ENCODE measurements at regions not wholly inside any gene's neighbourhood (a gene's known extent, or its start where the extent isn't known, plus 50 kb on each side); places are given as distances from the start of the nearest gene placed in this dataset.

- no peak for DNase-seq
- H3K36me3 Mint-ChIP-seq (ENCODE audit: unreplicated experiment): no peaks in the 10 kb centered on the region
- no peaks in the 10 kb centered on the region for H3K4me1 Mint-ChIP-seq (ENCODE audit: low read depth, unreplicated experiment)
- H3K27ac Mint-ChIP-seq (ENCODE audit: unreplicated experiment): no peak overlapping the region
- no peaks in the 10 kb centered on the region for H3K9me3 Mint-ChIP-seq (ENCODE audit: unreplicated experiment)
- TF ChIP-seq CTCF (IDR thresholded peaks at IDR 0.05; ENCODE audit: partially characterized antibody, unreplicated experiment): no peak
- H3K27me3 Mint-ChIP-seq (ENCODE audit: unreplicated experiment): no peaks in the 10 kb centered on the region
- H3K4me3 Mint-ChIP-seq (ENCODE audit: unreplicated experiment): no peak overlapping the region
Measured at GRCh38 chr5:157999696-158000095, 140.8 kb upstream of the CLINT1 start.

GRCh38 chr5:157997991-157998504, 139.1 kb upstream of the CLINT1 start:
- no peaks in the 10 kb centered on the region for H3K36me3 Mint-ChIP-seq (ENCODE audit: unreplicated experiment)
- H3K4me1 Mint-ChIP-seq (ENCODE audit: low read depth, unreplicated experiment): no peaks in the 10 kb centered on the region
- no peak for DNase-seq
- H3K9me3 Mint-ChIP-seq (ENCODE audit: unreplicated experiment): no peaks in the 10 kb centered on the region
- no peak overlapping the region for H3K27ac Mint-ChIP-seq (ENCODE audit: unreplicated experiment)
- no peak for TF ChIP-seq CTCF (IDR thresholded peaks at IDR 0.05; ENCODE audit: partially characterized antibody, unreplicated experiment)
- H3K4me3 Mint-ChIP-seq (ENCODE audit: unreplicated experiment): no peak overlapping the region
- no peaks in the 10 kb centered on the region for H3K27me3 Mint-ChIP-seq (ENCODE audit: unreplicated experiment)

GRCh38 chr5:157994906-157995519, 136.1 kb upstream of the CLINT1 start:
- Mint-ChIP-seq H3K27ac (ENCODE audit: unreplicated experiment) (no peak overlapping the region), H3K4me3 (ENCODE audit: unreplicated experiment) (no peak overlapping the region), H3K27me3 (ENCODE audit: unreplicated experiment) (no peaks in the 10 kb centered on the region), H3K4me1 (ENCODE audit: low read depth, unreplicated experiment) (no peaks in the 10 kb centered on the region), H3K9me3 (ENCODE audit: unreplicated experiment) (no peaks in the 10 kb centered on the region), H3K36me3 (ENCODE audit: unreplicated experiment) (no peaks in the 10 kb centered on the region)
- peak; percentile 82 for DNase-seq
- peak; percentile 70 for TF ChIP-seq CTCF (IDR thresholded peaks at IDR 0.05; ENCODE audit: partially characterized antibody, unreplicated experiment)

- no peaks in the 10 kb centered on the region for H3K9me3 Mint-ChIP-seq (ENCODE audit: unreplicated experiment)
- no peak for DNase-seq
- no peak for TF ChIP-seq CTCF (IDR thresholded peaks at IDR 0.05; ENCODE audit: partially characterized antibody, unreplicated experiment)
- H3K4me3 Mint-ChIP-seq (ENCODE audit: unreplicated experiment): no peak overlapping the region
- no peak overlapping the region for H3K27ac Mint-ChIP-seq (ENCODE audit: unreplicated experiment)
- no peaks in the 10 kb centered on the region for H3K27me3 Mint-ChIP-seq (ENCODE audit: unreplicated experiment)
- H3K4me1 Mint-ChIP-seq (ENCODE audit: low read depth, unreplicated experiment): no peaks in the 10 kb centered on the region
- no peaks in the 10 kb centered on the region for H3K36me3 Mint-ChIP-seq (ENCODE audit: unreplicated experiment)
Measured at GRCh38 chr5:157993986-157994691, 135.2 kb upstream of the CLINT1 start.

- Mint-ChIP-seq H3K27ac (ENCODE audit: unreplicated experiment) (no peak overlapping the region), H3K4me1 (ENCODE audit: low read depth, unreplicated experiment) (no peaks in the 10 kb centered on the region), H3K27me3 (ENCODE audit: unreplicated experiment) (no peaks in the 10 kb centered on the region), H3K9me3 (ENCODE audit: unreplicated experiment) (no peaks in the 10 kb centered on the region), H3K4me3 (ENCODE audit: unreplicated experiment) (no peak overlapping the region), H3K36me3 (ENCODE audit: unreplicated experiment) (no peaks in the 10 kb centered on the region)
- TF ChIP-seq CTCF (IDR thresholded peaks at IDR 0.05; ENCODE audit: partially characterized antibody, unreplicated experiment): no peak
- DNase-seq: no peak
Measured at GRCh38 chr5:157993201-157993600, 134.3 kb upstream of the CLINT1 start.

Data from glutamatergic neuron (in vitro differentiated cells).